ENCODE measurements at regions not wholly inside any gene's neighbourhood (a gene's known extent, or its start where the extent isn't known, plus 50 kb on each side); places are given as distances from the start of the nearest gene placed in this dataset.

DNA sequence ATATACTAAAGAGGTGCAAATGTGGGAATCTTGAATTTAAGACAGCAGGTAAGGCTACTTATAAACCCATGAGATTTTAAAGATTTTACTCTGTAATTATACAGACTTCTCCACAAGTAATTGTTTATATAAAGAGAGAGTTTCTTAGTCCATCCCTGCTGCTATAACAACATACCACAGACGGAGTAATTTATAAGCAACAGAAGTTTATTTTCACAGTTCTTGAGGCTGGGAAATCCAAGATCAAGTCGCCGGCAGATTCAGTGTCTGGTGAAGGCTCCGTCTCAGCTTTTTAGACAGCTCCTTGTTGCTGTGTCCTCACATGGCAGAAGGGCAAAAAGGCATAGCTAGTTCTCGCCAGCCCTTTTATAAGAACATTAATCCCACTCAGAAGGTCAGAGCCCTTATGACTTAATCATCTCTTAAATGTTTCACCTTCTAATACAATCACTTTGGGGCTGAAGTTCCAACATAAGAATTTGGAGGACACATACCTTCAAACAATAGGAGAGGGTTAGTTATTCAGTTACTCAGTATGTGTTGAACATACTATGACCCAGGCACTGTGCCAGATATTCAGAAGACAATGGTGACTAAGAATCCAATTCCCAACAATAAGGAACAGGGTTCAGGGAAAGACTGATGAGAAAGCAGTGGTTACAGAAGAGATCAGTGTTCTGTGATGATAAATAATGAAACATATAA, 466.0 kb downstream of the RIT2 start:
- no peak for DNase-seq

DNA sequence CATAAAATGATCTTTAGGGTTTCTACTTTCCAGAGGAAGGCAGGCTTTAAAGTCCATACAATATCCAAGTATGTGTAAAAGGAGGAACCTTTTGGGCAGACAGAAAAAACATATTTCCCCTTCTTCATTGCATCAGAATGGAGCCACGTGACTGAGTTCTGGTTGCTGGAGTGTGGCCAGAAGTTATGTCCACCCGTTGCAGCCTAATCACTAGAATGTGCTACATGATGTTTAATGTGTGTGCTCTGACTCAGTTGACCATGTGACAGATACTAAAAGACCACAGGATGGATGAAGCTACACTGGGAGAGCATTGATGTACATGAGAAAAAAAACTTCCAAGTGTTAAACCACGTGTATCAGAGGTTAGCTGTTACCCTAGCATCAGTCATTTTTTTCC, 460.9 kb downstream of the RIT2 start:
- DNase-seq = no peak

DNA sequence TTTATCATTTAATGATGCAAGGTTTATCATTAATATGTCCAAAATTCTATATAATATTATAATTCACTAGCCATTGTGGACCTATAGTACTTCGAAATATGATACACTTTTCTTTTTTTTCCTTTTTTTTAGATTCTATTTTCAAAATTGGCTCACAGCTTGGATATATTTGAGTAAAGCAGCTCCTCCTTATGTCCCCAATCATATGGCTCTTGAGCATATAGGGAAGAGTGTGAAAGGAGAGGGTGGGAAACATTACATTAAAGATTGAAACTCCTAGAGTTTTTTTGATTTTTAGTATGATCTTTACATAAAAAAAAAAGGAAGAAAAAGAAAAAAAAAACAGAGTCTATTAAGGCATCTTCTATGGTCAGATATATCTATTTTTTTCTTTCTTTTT, 457.9 kb downstream of the RIT2 start:
- DNase-seq = no peak

DNA sequence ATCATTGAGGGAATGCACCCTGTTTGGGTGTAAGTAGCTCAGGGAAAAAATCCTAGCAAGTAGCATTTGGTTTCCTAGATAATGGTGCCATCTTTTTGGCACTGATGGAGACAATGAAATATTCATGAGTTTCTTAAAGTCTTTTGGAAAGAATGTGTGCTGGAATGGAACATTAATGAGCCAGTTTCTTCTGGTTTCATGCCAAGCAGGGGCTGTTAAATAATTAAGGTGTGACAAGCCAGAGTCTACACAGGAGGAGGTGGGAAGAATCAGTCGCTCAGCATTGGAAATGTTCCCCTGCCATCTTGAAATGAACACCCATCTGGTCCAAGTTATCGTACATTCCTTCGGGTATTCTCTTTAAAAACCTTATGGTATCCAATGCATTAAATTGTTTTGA, 457.3 kb downstream of the RIT2 start:
- no peak for DNase-seq

DNA sequence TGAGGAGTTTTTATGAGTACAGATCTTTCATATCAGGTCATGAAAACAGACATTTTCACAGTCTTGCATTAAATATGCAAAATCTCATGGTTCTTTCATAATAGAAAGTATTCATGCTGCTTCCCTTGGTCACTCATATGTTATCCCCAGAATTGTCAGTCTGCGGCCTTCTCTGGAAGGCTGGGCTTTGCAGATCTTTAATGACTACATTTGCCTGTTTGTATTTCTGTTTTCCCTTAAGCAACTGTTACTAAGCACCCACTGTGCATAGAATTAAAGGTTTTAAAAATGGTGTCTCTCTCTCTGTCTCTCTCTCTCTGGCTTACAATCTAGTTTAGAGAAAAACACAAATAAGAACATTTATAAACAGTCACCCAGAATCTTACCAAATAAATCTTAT, 456.3 kb downstream of the RIT2 start:
- DNase-seq = no peak

DNA sequence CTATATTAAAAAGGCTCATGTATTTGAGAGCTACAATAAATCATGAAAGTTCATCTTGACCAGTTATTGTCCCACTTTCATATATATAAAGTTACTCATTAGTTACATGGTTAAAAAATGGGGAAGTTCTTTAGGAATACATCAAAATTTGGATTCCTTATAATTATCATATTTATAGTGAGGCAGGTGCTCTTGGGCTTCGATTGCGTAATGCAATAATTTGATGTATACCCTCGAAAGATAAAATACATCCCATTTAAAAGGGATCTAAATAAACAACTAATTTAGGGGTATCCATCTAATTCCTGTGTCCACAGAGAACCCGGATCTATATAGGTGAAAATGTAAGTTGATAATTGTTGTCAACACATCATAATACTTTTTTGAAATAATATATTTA, 444.6 kb downstream of the RIT2 start:
- no peak for DNase-seq

DNA sequence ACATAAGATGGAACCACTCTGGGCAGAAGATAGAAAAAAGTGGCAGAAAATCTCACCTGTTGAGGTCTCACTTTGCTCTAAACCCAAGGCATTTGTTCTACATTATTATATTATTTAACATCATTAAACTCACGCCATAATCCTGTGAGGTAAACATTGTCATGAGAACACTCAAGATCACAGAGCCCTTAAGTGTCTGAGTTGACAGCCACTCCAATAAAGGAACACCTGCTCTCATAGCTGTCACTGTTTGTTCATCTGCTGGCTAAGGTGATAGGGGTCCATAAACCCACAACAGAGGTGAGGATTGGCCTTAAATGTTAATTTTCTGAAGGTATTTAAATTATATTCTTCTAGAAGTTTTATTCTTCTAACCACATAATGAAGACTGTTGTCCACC, 439.7 kb downstream of the RIT2 start:
- DNase-seq = peak; percentile 17

DNA sequence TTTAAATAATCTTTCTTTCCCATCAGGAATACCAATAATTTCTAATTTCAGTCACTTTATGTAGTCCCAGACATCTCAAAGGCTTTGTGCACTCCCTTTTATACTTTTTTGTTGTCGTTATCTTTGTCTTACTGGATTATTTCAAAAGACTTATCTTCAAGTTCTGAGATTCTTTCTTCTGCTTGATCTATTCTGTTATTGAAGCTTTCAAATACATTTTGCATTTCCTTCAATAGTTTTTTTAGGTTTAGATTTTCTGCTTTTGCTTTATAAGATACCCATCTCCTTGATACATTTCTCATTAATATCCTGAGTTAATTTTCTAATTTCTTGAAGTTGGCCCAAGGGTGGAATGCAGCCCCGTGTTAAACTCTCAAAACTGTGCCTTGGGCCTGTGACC, 432.4 kb downstream of the RIT2 start:
- DNase-seq = no peak

DNA sequence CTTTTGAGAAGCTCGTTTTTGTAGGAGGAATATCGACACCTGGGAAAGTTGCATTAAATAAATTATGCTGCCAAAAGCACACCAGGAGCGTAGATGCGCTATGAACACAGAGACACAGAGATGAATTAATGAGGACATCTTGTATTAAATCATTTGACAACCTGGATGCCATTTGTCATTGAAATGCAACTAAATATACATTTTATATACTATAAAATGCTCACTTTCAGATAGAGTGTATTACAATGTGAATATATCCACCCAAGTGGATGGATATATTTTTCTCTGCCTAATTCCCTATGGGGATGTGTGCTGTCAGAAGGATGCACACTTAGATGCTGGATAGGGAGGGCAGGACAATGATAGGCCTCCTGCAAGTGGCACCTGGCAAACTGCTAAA, 426.2 kb downstream of the RIT2 start:
- no peak for DNase-seq
